T-helper 2 cell (primary cell): ENCODE measurements at regions not wholly inside any gene's neighbourhood (a gene's known extent, or its start where the extent isn't known, plus 50 kb on each side); places are given as distances from the start of the nearest gene placed in this dataset.

ENCODE experiments used
- DNase-seq, 5 experiments: peaks; one replicate each; pipeline versions ENCODE4 v3.0.0 to v3.0.0-alpha.2; 2012 to 2022

DNA sequence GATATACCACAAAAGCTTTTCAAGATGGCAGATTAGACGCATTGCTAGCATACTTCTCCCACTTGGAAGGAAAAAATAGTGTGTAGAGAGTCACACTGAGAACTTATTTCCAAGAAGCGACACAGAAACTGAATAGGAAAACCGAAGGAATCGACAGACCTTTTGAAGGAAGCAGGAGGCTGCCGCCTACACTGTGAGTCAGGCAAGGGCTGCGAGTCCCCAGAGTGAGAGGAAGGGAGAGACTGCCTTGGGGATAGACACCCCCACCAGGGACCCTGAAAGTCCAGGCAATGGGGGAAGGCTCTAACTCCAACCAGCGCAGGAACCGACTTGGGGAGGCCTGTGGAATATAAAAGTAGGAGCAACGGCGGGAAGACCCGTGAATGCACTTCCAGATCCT, 53.7 kb upstream of the SIRPG start:
- no peak for DNase-seq

- no peak for DNase-seq
These were observed 52.9 kb upstream of the SIRPG start for GRCh38 chr20:1710484-1710883.

DNA sequence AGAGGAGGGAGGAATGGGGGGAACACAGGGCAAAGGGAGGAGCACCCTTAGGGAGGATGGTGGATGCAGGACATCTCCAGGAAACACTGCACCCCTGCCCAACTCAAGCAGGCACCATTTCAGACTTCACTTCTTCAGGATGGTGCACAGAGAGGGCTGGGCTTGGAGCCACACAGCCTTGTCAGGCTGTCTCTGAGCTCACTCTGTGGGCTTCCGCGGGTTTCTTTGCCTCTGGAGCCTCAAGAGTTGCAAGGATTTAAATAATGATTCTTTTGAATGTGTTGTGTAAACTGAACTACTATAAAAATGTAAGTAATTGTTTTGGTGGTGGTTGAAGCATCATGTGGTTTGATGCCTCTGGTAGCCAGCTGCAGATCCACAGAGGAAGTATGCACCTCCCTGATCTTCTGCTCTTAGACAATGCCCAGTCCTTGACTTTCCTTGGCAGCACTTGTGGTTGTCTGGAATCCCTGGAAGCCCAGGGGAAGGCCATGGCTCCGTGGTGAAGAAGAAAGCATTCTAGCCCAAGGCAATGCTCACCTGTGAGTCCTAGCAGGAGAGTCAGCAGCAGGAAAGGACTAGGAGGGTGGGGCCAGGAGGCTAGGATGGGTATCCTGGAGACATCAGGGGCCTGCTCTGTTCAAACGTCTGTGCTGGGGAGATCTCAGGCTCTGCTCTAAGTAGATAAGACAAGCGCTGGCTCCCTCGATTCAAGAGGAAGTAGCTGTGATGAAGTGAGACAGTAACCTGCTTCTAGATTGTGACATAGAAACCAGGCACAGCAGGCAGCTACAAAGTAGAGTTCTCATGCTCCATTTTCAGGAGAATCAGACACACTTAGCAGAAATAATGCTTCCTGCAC, 50.2 kb upstream of the SIRPG start:
- peak in 1 of 5 experiments; percentile 11 for DNase-seq
